ENCODE measurements at regions not wholly inside any gene's neighbourhood (a gene's known extent, or its start where the extent isn't known, plus 50 kb on each side); places are given as distances from the start of the nearest gene placed in this dataset.
A peak's percentile ranks its signal among the peaks of the same experiment; 100 is the strongest.

DNA sequence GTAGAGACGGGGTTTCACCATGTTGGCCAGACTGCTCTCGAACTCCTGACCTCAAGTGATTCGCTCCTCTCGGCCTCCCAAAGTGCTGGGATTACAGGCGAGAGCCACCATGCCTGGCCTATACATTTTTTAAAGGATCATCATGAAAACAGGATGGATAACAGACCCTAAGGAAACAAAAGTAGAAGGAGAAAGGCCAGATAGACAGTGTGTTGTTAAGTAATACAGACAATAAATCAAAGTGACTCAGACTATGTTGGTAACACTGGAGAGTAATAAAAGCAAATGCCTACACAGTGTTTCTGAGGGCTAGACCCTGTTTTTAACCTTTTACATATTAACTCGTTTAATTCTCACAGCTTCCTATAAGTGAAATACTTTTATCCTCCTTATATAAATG is 133.8 kb upstream of the MCTP2 start:
- peak in 2 of 3 donors; percentile 11 to 64 for TF ChIP-seq POLR2AphosphoS5 (IDR thresholded peaks at IDR 0.05)
- TF ChIP-seq, protein P1, sequence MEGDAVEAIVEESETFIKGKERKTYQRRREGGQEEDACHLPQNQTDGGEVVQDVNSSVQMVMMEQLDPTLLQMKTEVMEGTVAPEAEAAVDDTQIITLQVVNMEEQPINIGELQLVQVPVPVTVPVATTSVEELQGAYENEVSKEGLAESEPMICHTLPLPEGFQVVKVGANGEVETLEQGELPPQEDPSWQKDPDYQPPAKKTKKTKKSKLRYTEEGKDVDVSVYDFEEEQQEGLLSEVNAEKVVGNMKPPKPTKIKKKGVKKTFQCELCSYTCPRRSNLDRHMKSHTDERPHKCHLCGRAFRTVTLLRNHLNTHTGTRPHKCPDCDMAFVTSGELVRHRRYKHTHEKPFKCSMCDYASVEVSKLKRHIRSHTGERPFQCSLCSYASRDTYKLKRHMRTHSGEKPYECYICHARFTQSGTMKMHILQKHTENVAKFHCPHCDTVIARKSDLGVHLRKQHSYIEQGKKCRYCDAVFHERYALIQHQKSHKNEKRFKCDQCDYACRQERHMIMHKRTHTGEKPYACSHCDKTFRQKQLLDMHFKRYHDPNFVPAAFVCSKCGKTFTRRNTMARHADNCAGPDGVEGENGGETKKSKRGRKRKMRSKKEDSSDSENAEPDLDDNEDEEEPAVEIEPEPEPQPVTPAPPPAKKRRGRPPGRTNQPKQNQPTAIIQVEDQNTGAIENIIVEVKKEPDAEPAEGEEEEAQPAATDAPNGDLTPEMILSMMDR (IDR thresholded peaks at IDR 0.05) = no peak
